PC-9 (cell line): ENCODE measurements at regions not wholly inside any gene's neighbourhood (a gene's known extent, or its start where the extent isn't known, plus 50 kb on each side); places are given as distances from the start of the nearest gene placed in this dataset.

Source experiments
- CTCF ChIP-seq: fragments of 200-600 bp; sonication (generic); conservative IDR thresholded peaks from 2 replicates; pipeline ENCODE4 v1.6.1; 2017; ENCODE audit warnings: mixed run types, antibody characterized with exemption, mild to moderate bottlenecking, moderate library complexity
- EZH2 ChIP-seq: fragments of 200-600 bp; sonication (generic); IDR thresholded peaks from 2 replicates; pipeline ENCODE4 v1.8.0; 2017; ENCODE audit warnings: antibody characterized with exemption, low read depth

GRCh38 chr22:49081926-49082325 is 745.7 kb downstream of the BRD1 start:
- TF ChIP-seq CTCF (no peak), EZH2 (no peak)
